M059J (cell line): ENCODE measurements at regions not wholly inside any gene's neighbourhood (a gene's known extent, or its start where the extent isn't known, plus 50 kb on each side); places are given as distances from the start of the nearest gene placed in this dataset.

ENCODE experiments used
- DNase-seq: peaks from one replicate; pipeline ENCODE4 v3.0.0-alpha.2; 2012; ENCODE audit warnings: low read depth

DNA sequence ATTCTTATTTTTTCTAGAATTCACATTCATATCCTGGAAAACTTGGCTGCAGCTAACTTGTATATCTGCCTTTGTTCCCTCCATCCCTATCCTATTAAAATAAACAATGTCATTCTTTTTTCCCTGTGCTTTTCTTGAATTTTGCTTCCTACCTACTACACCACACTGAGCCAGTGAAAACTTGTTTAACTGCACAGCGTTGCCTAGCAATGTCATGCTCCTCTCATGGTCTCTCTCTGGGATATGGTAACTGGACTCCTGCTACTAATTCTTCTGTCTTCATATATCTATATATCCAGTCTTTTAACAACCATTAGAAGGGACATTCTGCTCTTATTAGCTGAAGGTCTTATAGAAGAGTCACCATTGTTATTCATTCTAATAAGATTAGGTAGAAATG is 434.4 kb downstream of the METTL15 start:
- DNase-seq = peak; percentile 12

DNA sequence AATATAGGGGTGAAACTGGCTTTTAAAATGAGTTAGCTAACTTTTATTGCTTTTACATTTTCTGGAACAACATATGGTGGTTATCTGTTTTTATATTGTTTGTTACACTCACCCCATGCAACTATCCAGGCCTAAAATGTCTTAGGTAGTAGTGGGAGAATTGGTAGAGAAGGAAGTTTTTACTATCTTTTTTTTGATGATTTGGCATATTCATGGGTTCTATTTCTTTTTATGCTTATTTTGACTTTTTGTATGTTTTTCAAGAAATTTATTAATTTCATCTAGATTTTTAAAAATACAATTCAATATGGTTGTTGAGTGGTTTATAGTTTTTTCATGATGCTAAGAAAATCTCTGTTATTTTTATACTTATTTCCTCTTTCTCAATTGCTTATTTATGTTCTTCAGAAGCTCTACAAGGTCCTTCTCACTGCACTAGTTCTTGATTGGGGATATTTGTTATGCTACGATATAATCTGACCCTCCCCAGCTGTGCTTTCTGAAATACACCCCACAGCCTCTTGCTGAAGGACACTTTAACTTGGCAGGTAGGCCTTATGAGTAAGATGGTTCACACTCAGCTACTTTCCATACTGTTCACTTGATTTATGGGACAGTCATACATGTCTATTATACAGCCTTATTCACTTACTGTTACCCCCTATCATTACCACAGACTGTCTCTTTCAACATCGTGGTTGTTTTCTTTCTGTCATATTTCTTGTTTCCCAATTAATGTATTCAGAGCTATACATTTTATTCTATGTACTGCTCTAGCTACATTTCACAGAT is 431.2 kb downstream of the METTL15 start:
- no peak for DNase-seq

DNA sequence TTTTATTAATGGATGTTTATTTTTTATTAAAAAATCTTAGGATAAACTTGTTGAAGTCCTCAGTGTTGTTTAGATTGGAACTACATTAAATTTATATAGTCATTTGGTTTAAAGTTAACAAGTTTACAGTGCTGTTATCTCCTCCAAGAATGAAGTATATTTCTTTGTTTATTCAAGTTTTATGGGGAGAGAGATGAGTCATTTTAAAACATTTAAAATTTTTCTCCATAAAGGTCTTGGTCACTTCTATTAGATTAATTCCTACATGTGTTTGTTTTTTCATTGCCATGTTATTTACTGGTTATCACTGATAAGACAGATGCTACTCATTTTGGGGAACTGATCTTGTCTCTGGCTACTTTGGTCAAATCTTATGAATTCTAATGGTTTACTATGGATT is 429.6 kb downstream of the METTL15 start:
- peak; percentile 63 for DNase-seq

DNA sequence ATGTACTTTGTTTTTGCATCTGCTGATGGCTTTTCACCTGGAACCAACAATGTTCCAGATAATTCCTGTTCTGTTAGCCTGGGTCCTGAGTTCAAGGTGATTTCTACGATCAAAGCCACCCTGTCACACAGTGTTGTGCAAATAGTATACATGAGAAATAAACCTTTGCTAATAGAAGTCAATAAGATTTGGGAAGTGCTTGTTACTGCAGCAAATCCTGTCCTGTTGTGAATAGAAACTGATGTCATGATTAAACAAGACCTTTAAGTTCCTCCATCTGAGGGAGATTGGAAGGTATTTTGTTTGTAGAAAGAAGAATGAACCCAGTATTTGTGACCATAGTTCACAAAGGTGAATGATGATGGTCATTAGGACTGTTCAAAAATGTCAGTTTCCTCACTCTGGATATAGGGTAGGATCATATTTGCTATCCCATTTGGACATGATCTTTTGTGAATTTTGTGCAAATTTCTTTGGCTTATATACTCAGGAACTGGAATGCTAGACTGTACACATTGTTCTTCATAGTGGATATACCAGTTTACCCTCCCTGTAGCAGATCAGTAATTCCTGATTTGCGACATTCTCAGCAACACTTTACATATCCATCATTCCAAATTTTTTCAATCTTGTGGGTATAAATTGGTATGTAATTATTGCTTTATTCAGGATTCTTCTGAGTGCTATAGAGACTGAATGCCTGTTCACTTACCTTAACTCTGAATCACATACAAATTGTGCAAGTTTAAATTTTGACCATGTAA is 428.5 kb downstream of the METTL15 start:
- DNase-seq = no peak

DNA sequence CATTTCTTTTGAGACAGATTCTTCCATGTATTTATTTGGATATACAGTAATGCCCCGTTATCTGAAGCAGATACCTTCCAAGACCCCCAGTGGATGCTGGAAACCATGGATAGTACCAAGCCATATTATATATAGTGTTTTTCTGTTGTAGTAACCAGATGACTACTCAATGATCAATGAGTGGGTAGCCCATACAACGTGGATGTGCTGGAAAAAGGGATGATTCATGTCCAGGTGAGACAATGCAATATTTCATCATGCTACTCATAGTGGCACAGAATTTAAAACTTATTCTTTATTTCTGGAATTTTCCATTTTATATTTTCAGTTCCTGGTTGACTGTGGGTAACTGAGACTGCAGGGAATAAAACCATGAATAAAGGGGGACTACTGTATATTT is 427.5 kb downstream of the METTL15 start:
- no peak for DNase-seq

DNA sequence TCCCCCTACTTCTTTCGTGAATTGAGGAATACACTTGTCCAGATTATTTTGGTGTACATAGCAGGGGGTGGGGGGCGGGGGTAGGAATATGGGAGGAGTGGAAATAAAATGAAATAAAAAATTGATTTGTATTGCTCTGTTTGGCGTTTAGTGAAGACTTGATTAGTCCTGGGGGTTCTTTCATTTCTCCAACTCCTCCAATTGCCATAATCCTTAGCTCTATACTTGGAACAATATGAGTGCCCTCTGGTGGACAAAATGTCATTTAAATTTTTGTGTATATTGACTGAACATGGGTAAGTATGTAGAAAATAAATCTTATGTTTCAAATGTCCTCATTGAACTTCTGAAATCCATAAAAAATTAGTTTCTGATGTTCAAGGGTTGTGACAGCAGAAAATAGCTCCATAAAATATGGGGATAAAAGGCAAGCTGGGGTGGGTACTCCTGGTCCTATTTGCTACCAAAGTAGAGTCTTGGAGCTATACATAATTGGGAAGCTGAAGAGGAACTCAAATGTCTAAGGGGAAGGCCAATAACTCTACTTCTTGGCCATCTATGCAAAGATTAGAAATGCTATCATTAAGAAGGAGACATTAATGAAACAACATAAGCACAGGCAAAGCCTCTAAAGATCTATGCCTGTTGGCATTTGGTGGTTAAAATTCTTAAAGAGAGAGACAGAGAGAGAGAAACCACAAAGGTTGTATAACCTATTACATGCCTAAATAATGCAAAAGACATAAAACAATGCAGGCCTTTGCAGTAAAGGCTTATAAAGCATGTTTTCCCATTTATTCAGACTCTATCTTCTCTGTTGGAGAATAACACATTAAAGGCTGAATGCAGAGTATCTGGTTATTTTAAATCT is 421.6 kb downstream of the METTL15 start:
- DNase-seq = peak; percentile 72

DNA sequence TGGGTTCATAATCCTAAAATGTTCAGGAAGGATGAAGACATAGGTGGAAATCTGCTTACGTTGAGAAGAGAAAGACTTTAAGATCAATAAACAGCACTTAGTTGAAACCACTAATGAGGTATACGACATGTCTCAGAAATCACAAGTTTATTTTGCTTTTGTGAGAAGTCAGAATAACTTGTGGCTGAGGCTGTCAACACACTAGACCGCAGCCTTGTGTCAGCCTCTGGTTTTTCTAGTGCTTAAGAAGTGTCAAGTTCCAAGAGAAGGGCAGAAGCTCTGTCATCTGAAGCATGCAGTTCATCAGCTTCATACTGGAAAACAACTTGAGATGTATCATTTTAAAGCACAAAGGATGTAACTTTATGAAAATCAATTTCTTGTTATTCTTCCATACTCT is 420.9 kb downstream of the METTL15 start:
- DNase-seq = peak; percentile 91

DNA sequence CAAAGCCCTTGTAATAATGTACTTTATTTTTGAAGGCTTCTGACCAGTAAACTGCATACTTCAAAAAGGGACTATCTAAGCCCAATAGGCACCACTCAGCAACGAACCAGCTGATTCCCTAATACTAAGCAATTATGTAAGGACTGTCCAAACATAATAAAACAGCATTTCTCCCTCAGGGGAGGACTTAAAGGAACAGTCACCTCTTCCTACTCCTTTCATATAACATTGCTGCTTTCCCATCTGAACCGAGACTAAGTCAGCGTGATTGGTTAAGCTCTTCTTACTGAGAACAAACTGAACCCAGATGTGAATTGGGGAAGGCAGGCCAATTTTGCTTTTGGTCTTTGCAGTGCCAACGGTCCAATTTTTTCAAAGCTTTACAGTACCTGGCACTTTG is 420.0 kb downstream of the METTL15 start:
- DNase-seq = no peak

DNA sequence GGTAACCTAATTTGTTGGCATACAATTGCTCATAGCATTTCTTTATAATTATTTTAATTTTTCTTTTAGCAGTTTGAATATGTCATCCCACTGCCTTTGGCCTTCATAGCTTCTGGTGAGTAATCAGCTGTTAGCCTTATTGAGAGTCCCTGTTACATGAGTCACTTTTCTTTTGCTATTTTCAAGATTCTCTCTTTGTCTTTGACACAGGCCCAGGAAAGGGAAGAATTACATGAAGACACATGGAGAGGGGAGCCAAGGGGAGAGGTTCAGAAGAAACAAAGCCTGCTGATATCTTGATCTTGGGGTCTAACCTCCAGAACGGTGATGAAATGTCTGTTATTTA is 418.2 kb downstream of the METTL15 start:
- DNase-seq = peak; percentile 52

DNA sequence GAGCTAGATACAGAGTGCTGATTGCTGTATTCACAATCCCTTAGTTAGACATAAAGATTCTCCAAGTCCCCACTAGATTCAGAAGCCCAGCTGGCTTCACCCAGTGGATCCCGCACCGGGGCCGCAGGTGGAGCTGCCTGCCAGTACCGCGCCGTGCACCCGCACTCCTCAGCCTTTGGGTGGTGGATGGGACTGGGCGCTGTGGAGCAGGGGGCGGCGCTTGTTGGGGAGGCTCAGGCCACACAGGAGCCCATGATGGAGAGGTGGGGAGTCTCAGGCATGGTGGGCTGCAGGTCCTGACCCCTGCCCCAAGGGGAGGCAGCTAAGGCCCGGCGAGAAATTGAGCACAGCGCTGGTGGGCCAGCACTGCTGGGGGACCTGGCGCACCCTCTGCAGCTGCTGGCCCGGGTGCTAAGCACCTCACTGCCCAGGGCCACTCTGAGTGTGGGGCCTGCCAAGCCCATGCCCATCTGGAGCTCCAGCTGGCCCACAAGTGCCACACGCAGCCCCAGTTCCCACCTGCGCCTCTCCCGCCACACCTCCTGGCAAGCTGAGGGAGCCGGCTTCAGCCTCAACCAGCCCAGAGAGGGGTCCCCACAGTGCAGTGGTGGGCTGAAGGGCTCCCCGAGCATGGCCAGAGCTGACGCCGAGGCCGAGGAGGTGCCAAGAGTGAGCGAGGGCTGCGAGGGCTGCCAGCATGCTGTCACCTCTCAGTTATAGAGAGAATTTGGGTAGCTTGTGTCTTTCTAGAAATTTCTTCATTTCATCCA is 417.6 kb downstream of the METTL15 start:
- DNase-seq = no peak

DNA sequence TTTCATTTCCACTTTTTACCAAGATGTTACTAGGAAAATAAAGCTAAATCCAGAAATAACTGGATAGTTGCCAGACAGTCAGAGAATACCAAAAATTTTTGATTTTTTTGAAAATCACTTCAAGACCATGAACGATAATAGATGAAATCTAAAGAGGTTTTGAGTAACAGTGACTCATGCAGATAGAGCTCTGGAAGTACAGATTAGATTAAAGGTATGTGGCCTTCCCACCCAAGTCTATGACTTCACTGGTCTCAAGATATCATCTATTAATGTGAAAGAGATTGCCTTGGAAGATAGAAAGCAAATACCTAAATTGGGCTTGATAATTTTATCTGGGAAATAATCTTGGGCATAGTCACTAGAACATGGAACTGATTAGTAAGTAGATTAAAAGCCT is 415.9 kb downstream of the METTL15 start:
- peak; percentile 49 for DNase-seq

DNA sequence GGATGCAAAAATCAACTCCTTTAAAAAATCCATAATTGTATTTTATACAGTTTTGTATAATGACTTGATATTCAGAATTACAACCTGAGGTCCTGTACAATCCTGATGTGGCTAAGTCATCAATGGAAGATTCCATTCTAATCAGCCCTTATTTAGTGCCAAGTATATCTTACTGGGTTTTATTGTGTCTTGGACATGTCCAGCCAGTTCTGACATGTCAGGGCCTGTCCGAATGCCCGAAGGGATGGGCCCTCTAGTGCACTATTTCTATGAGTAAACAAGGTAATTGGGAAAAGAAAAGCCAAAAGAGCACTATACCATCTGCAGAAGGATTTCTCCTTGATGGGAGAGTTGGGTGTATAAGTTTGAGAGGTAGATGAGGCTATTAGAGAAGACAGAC is 412.9 kb downstream of the METTL15 start:
- DNase-seq = no peak

DNA sequence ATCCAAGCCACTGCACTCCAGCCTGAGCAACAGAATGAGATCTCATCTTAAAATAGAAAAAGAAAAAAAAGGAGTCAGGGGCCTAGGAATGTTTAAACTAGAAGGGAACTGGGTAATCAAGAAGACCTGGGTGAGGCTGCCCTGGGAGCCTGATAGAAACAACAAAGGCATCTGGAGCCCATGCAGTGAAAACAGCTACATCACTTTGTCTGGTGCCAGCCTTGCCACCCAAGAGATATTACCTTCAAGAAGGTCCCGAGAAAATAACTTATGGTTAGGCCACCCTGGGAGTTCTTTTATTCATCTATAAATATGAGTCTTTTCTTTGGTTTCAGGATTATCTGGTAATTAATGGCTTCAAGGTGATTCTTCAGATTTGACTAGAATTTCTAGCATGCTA is 412.1 kb downstream of the METTL15 start:
- DNase-seq = no peak

DNA sequence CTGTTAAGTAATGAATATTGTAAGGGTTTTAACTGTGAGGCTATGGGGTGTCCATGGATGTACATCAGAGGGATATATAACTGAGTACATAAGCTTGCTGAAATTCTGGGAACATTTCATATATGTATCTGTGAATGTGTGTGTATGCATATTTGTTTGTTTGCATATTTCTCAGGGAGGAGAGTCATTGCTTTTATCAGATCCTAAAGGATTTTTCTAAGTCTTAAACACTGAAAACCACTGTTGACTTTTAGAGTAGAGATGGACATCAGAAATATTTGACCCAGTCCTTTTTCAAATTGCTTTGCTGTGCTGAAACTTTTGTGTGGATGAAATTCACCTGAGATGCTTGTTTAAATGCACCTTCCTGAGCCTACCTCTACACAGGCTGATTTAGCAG is 410.6 kb downstream of the METTL15 start:
- DNase-seq = no peak

DNA sequence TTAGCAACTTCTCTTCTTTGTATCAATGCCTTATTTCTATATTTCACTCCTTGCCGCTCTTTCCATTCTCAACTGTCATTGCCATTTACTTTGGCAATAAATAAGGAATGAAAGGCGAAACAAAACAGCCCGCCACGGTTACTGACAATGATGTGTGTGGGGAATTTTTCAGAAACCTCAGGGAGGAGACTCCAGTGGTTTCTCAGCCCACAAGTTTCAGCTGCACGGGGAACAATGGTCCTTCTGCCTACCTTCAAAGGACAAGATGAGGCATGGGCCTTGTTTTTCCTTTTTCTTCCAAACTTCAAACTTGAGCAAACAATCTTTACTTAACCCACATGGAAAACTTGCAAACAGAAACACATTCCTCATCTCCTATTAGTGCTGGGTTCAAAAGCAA is 409.4 kb downstream of the METTL15 start:
- no peak for DNase-seq

DNA sequence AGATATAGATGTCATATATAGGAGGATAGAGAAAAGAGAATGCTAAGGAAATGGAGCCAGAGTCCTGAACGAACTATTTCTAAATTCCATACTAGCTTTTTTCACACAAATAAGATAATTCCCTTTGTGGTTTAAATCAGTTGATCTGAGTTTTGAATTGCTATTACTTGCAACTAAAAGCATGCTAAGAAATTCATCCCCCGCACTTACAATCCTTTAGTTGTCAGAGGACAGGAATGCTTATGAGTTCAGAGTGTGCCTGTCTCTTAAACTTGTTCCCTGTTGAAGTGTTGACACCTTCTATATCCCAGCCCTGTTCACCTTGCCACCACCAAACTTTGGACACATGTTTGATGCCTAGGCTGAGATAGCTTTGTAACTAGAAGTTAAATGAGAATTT is 406.2 kb downstream of the METTL15 start:
- DNase-seq = no peak

DNA sequence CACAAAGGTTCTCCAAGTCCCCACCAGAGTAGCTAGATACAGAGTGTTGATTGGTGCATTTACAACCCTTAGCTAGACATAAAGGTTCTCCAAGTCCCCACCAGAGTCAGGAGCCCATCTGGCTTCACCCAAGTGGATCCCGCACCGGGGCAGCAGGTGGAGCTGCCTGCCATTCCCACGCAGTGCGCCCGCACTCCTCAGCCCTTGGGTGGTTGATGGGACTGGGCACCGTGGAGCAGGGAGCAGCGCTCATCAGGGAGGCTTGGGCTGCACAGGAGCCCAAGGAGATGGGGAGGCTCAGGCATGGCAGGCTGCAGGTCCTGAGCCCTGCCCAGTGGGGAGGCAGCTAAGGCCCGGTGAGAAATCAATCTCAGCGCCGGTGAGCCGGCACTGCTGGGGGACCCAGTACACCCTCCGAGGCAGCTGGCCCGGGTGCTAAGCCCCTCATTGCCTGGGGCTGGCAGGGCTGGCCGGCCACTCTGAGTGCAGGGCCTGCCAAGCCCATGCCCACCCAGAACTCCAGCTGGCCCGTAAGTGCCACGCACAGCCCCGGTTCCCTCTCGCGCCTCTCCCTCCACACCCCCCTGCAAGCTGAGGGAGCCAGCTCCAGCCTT is 404.1 kb downstream of the METTL15 start:
- no peak for DNase-seq

DNA sequence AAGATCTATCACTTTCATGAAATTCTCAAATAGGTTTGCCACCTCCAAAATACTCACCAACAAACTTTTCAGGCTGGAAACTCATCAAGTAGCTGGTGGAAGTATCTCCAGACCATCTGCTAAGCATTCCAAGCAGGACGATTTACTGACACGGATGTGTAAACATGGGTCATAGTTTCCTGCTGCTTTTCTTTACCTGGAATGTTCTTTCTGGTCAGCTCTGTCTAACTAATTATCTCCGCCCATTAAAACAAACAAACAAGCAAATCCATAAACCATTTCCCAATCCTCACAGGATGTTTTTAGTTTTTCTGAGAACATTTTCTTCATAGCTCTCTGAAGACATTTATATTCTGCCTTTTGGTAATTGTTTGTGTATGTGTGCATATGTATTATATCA is 397.0 kb downstream of the METTL15 start:
- DNase-seq = peak; percentile 12

DNA sequence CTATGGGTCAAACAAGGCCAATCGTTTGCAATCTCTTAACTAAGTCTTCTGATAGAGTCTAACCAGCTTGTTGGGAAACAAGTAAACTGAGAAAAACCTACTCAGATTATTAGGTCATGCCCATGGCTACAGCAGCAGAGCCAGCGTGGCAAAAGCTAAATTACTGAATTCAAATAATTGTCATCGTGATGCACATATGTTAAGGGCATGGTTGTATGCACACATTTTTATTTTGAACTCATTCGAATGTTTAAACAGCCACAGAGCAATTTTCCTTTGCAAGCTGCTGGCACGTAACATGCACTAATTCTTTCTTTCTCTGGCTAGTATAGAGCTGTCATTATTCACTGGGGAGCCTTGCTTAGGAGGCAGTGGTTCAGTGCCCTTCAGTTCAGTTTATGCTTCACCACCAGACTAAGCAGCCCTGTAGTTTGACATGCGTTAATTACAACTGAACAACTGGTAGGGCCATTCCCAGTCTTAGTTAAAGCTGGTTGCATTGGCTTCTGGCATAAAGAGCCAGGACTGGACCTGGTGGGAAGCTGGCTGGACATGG is 396.4 kb downstream of the METTL15 start:
- no peak for DNase-seq

DNA sequence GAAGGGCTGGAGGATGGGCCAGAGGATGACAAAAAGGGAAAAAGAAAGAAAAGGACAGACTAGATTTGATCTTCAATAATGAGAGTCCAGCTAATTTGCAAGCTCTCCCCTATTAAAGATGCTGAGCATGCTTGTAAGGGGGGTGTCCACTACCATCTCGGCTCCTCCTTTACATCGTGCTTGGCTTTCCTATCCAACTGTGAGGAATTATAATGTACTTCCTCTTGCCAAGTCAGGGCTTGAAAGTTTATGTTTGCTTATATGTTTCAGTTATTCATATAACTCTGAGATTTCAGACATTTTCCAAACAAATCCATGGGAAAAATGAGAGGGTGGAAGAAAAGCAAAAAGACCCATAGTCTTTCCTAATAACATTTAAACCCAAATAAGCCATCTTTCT is 387.1 kb downstream of the METTL15 start:
- no peak for DNase-seq

DNA sequence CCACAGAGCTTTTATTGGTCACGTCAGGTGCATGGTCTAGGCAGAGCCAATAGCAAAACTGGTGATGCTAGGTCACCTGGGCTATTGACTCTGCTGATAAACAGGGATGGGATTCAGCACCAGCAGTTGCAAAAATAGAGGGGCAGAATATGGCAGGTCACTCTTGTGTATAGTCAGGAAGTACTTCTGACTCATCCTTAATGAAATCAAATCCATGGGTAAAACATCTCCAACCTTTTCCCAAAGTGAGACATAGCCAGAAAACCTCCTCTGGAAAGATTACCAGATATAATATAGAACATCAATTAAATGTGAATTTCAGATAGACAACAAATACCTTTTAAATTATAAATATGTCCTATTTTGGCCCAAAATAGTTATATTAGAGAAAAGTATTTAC is 383.2 kb downstream of the METTL15 start:
- peak; percentile 26 for DNase-seq
